A673 (cell line): ENCODE measurements at regions not wholly inside any gene's neighbourhood (a gene's known extent, or its start where the extent isn't known, plus 50 kb on each side); places are given as distances from the start of the nearest gene placed in this dataset.
A peak's percentile ranks its signal among the peaks of the same experiment; 100 is the strongest.

Experiments used
- BruUV-seq: library from RNA; stranded (reverse); fragments of 400-500 nt; replicated peaks from 2 replicates; lab custom pipeline; 2021; lab: Mats Ljungman, UMichigan
- CTCF ChIA-PET: fragments of 300-600 bp; sonication (Branson Sonifier 250); formaldehyde crosslinking; loops from one replicate; lab custom pipeline; 2022; ENCODE audit warnings: antibody characterized with exemption; lab: Charles Lee
- POLR2A ChIA-PET: fragments of 300-600 bp; sonication (Branson Sonifier 250); formaldehyde crosslinking; loops from one replicate; lab custom pipeline; 2022; ENCODE audit warnings: antibody characterized with exemption; ENCODE audit not compliant: low non-redundant PET; lab: Charles Lee
- DNase-seq: peaks from one replicate; pipeline ENCODE4 v3.0.0-alpha.2; 2015; ENCODE audit warnings: low spot score
- H3K27ac ChIP-seq: fragments of 200-600 bp; sonication (generic); 2 replicates; pipeline ENCODE4 v1.5.1; 2016; ENCODE audit warnings: mixed run types, low read depth, mild to moderate bottlenecking, mixed read lengths, antibody characterized with exemption, low read length; ENCODE audit not compliant: poor library complexity, severe bottlenecking
- H3K27me3 ChIP-seq: fragments of 200-600 bp; sonication (generic); replicated peaks from 2 replicates; pipeline ENCODE4 v1.6.1; 2017; ENCODE audit warnings: mixed run types, low read depth, mild to moderate bottlenecking, mixed read lengths, antibody characterized with exemption, low read length; ENCODE audit not compliant: insufficient read depth, poor library complexity
- H3K36me3 ChIP-seq: fragments of 200-600 bp; sonication (generic); 2 replicates; pipeline ENCODE4 v1.6.1; 2016; ENCODE audit warnings: mixed run types, mild to moderate bottlenecking, mixed read lengths, antibody characterized with exemption, low read length; ENCODE audit not compliant: insufficient read depth, poor library complexity, severe bottlenecking
- H3K4me1 ChIP-seq: fragments of 200-600 bp; sonication (generic); 2 replicates; pipeline ENCODE4 v1.6.1; 2017; ENCODE audit warnings: mixed run types, mild to moderate bottlenecking, mixed read lengths, antibody characterized with exemption, low read length; ENCODE audit not compliant: insufficient read depth, poor library complexity, severe bottlenecking
- H3K4me3 ChIP-seq: fragments of 200-600 bp; sonication (generic); 2 replicates; pipeline ENCODE4 v1.5.1; 2016; ENCODE audit warnings: low read depth, mixed run types, mild to moderate bottlenecking, mixed read lengths, low read length; ENCODE audit not compliant: poor library complexity, severe bottlenecking
- H3K9me3 ChIP-seq: fragments of 200-600 bp; sonication (generic); 2 replicates; pipeline ENCODE4 v1.6.1; 2016; ENCODE audit warnings: mixed run types, low read depth, mild to moderate bottlenecking, mixed read lengths, antibody characterized with exemption, low read length; ENCODE audit not compliant: poor library complexity, severe bottlenecking
- EZH2 ChIP-seq: fragments of 200-600 bp; sonication (generic); IDR thresholded peaks from 2 replicates; pipeline ENCODE4 v1.6.1; 2017; ENCODE audit warnings: borderline replicate concordance, low read depth, mild to moderate bottlenecking, mixed read lengths, antibody characterized with exemption, low read length; ENCODE audit not compliant: poor library complexity, severe bottlenecking
- intact Hi-C: fragments of 100-400 bp; cut with micrococcal nuclease; formaldehyde crosslinking; loops from one replicate; pipeline ENCODE4 v1.10.0; 2022; ENCODE audit not compliant: unreplicated experiment
- TF ChIP-seq, protein P1 (sequence below): fragments of 300-800, 200-600 bp; sonication (generic); conservative IDR thresholded peaks from 2 replicates; pipeline ENCODE4 v1.5.1; 2017; ENCODE audit warnings: low read depth, mild to moderate bottlenecking, antibody characterized with exemption, low read length, moderate library complexity, mixed read lengths

DNA sequence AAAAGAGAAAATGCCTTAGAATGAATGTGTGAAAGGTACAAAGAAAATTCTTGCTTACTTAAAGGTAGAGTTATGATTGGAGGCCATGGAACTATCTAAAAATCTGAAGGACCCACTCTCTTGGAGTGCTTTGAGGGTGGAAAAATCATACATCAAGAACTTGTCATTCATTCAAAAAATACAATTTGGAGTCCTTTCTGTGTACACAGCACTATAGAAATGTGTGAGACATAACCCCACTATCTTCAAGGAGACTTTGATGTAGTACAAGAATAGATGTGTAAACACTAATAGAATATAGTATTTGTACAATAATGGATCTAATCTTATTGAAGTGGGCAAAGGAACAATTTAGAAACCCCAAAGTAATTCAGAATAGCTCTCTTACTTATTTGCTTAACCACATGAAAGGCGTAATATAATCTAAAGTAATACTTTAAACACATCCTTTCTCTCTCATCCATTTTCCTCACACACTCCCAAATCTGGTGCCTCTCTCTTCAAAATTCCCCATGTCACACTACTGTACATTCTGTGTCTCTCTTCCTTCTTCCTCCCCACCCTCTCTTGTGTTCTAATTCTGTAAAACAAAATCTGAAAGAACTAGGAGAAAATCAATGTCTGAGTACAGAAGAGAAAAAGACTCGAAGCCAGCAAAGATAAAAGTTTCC, 166.7 kb downstream of the DNAJB9 start:
- H3K4me1 ChIP-seq: no peaks in the 10 kb centered on the region
- ChIA-PET CTCF (no interaction called here), POLR2A (interaction anchor here (0.6 kb wide), 1 partner anchor 663 kb away, joined by 6 read pairs; no protein-coding TSS in a partner anchor)
- no peaks in the 10 kb centered on the region for H3K9me3 ChIP-seq
- H3K4me3 ChIP-seq: no peak overlapping the region
- H3K27me3 ChIP-seq: no peaks in the 10 kb centered on the region
- intact Hi-C loops: no loop called here
- no peaks in the 10 kb centered on the region for H3K36me3 ChIP-seq
- TF ChIP-seq, protein P1, sequence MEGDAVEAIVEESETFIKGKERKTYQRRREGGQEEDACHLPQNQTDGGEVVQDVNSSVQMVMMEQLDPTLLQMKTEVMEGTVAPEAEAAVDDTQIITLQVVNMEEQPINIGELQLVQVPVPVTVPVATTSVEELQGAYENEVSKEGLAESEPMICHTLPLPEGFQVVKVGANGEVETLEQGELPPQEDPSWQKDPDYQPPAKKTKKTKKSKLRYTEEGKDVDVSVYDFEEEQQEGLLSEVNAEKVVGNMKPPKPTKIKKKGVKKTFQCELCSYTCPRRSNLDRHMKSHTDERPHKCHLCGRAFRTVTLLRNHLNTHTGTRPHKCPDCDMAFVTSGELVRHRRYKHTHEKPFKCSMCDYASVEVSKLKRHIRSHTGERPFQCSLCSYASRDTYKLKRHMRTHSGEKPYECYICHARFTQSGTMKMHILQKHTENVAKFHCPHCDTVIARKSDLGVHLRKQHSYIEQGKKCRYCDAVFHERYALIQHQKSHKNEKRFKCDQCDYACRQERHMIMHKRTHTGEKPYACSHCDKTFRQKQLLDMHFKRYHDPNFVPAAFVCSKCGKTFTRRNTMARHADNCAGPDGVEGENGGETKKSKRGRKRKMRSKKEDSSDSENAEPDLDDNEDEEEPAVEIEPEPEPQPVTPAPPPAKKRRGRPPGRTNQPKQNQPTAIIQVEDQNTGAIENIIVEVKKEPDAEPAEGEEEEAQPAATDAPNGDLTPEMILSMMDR: no peak
- no peak for TF ChIP-seq EZH2
- no peak for DNase-seq
- no peak overlapping the region for H3K27ac ChIP-seq
- no TSS peak for BruUV-seq

DNA sequence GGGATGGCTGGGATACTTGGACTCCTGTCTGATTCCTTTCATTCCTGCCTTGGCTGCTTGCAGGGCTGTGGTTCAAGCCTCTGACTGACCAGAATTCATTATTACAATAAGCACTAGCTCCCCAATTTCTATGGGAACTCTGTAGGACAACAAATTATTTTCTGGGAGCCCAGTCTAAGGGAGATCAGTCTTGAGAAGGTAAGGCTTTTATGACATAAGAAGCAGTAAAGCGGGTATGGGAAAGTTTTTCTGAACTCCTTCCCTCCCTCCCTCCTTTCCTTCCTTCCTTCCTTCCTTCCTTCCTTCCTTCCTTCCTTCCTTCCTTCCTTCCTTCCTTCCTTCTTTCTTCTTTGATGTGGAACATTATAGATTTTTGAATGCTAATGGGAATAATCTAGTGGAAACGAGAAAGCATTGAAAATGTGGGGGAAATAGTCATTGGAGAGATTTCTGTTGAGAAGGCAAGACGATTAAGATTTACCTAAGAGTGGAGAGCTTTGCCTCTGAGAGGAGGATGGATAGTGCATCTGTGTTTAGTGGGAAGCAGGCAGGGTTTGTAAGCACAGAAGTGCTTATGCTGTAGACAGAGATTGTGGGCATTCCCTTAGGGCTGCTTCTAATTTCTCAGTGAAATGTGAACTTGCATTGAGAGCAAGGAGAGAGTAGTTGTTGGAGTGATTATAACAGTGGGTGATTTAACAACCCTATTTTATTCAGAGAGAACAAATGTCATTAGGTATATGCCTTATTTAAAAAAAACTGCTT, 201.5 kb downstream of the DNAJB9 start:
- intact Hi-C loops: loop anchor here (1.0 to 5.0 kb wide), 3 partner anchors 56 to 158 kb away; no protein-coding TSS in a partner anchor
- ChIA-PET CTCF (no interaction called here), POLR2A (interaction anchor here (0.7 kb wide), 1 partner anchor 111 kb away, joined by 4 read pairs; no protein-coding TSS in a partner anchor)
- peak; percentile 95 for DNase-seq
- H3K4me3 ChIP-seq: no peak overlapping the region
- H3K36me3 ChIP-seq: no peaks in the 10 kb centered on the region
- TF ChIP-seq, protein P1: no peak
- TF ChIP-seq EZH2: no peak
- no peaks in the 10 kb centered on the region for H3K27me3 ChIP-seq
- no TSS peak for BruUV-seq
- H3K4me1 ChIP-seq: peaks cover 52% of the 10 kb centered on the region
- no peaks in the 10 kb centered on the region for H3K9me3 ChIP-seq
- peak overlapping the region; percentile 95 for H3K27ac ChIP-seq

DNA sequence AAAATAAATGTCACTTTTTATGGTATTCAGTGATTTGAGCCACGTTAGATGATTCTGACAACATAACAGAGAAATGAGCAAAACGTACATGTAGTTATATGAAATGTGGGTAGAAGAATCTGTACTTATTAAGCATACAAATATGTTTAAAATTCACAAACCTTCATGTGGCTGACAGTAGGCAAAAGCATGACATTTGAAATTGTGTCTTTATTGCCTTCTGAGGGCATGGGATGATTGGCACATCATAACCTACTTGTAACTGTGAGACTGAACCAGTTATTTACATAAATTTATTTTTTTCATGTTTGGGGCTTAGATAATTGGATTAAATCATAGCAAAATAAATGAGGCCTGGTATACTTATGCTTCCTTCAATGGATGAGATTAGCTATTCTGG, 202.2 kb downstream of the DNAJB9 start:
- Histone ChIP-seq H3K27ac (peak overlapping the region; percentile 95), H3K4me1 (peaks cover 52% of the 10 kb centered on the region), H3K27me3 (no peaks in the 10 kb centered on the region), H3K9me3 (no peaks in the 10 kb centered on the region), H3K4me3 (no peak overlapping the region), H3K36me3 (no peaks in the 10 kb centered on the region)
- POLR2A ChIA-PET: no interaction called here
- BruUV-seq: TSS peak; percentile 96
- CTCF ChIA-PET: interaction anchor here (0.6 kb wide), 1 partner anchor 112 kb away, joined by 4 read pairs; no protein-coding TSS in a partner anchor
- TF ChIP-seq, protein P1: no peak
- TF ChIP-seq EZH2: no peak
- intact Hi-C loops: loop anchor here (1.0 to 5.0 kb wide), 3 partner anchors 55 to 159 kb away; no protein-coding TSS in a partner anchor
- DNase-seq: peak; percentile 86
